ENCODE measurements at regions not wholly inside any gene's neighbourhood (a gene's known extent, or its start where the extent isn't known, plus 50 kb on each side); places are given as distances from the start of the nearest gene placed in this dataset.
"Not testable (repeated sequence)": the region's sequence is repeated elsewhere in the genome, so short reads cannot be mapped to it uniquely, and the experiment has no call there.

DNA sequence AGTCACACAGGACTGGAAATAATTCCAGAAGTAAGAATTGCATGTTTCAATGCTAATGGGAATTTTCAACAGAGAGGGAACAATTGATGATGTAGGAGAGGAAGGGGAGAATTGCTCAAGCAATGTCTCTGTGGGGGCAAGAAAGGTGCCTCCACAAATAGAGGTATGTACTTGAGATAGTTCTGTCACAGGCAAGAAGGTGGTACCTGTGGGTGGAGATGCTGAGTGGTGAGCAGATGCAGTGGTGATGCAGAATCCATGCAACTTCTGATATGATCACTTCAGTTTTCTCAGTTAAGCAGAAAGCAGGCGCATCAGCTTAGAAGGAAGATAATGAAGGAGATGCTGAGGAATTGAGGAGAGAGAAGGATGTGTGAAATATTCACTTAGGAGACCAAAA is 55.1 kb upstream of the SEC24B start:
- intact Hi-C loops (cut with DNase I) = no loop called here
- DNase-seq = peak in 20 of 42 donors; percentile 4 to 78 (median 42)

DNA sequence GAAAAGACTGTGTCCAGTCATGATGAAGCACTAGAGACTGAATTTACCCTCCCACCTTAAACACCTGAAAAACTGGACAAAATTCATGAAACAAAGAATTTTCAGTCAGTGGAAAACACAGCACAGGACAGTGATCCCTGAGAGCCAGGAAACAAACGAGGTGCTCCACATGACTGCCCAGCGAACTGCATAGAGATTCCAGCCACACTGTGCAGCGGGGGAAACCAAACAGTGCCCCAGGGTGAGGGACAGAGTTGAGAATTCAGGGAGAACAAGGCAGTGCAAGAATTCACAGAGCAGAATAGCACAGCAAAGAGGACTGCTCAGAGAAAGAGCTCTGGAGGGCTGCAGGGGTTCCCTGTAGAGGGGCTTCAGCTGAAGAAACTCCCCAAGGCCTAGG is 55.5 kb upstream of the SEC24B start:
- intact Hi-C loops (cut with DNase I) = no loop called here
- no peak for DNase-seq

DNA sequence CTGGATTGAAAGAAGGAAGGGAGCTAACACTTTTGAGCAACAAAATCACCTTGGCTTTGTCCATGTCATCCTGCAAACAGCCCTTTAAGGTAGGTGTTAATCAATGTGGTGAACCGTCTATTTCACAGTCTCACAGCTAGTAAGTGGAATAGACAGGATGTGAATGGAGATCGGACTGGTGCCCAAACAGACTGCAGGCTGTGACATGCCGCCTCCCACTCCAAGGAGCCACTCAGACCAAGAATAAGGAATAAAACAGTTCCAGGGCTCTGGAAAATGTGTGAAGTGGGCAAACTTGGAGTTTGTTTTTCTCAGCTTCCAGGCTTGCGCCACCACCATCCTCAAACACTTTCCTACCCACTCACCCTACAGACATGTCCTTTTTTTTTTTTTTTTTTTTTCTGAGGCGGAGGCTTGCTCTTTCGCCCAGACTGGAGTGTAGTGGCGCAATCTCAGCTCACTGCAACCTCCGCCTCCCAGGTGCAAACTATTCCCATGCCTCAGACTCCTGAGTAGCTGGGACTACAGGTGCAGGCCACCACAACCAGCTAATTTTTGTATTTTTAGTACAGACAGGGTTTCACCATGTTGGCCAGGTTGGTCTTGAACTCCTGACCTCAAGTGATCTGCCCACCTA is 57.7 kb upstream of the SEC24B start:
- intact Hi-C loops (cut with DNase I) = no loop called here

GRCh38 chr4:109368661-109369060 is 65.0 kb upstream of the SEC24B start:
- DNase-seq = no peak
- intact Hi-C loops (cut with DNase I) = no loop called here

More for the DNA sequence above, 57.7 kb upstream of the SEC24B start:
- DNase-seq = no peak

DNA sequence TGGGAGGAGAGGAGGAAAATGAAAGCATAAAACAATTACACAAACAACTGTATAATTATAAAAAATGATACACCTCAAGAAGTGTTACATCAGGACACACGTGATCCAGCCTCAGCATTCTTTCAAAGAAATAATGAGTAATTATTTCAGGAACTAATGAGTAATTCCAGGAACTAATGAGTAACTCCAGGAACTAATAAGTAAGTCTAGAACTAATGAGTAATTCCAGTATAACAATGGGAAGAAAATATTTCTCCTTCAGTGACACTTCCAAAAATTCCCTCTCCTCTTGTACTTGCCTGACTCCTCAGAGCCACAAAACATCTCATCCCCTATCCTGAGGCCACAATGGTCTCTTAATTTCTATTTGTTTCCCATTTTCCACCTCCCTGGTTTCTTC is 63.5 kb upstream of the COL25A1 start:
- DNase-seq = no peak
- intact Hi-C loops (cut with DNase I) = no loop called here

DNA sequence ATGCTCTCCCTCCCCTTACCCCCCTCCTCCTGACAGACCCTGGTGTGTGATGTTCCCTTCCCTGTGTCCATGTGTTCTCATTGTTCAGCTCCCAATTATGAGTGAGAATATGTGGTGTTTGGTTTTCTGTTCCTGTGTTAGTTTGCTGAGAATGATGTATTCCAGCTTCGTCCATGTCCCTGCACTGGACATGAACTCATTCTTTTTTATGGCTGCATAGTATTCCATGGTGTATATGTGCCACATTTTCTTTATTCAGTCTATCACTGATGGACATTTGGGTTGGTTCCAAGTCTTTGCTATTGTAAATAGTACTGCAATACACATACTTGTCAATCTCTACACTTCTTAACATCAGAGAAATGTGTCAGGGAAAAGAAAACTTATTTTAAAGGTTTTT is 62.8 kb upstream of the COL25A1 start:
- DNase-seq; intact Hi-C loops (cut with DNase I): not testable (repeated sequence)

DNA sequence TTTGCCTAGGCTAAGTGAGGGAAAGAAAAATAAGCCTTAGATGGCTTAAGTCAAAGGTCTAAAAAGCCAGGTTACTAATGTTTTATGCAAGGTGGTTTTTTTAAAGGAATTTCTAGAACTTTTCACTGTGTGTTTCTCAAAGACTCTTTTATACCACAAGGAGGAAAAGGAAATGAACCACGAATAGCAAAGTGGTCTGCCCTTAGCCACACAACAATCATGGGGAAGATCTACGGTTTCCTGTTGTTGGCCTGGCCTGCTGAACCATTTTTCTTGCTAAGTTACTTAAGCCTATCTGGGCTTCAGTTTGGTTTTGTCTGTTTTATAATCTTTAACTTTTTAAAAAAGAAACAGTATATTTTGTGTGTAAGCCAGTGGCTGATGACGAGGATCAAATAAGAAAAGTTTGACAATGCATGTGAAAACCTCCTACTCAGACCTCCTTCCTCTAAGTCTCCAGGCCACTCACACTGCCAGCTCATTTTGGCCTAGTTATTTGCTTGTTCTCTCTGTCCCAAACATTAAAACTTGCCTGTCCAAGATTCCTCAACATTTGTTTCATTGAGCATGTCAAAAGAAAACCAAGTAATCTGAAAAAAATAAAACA is 56.7 kb upstream of the COL25A1 start:
- intact Hi-C loops (cut with DNase I) = no loop called here
- DNase-seq = no peak

GRCh38 chr4:109355835-109356234 is 53.4 kb upstream of the COL25A1 start:
- intact Hi-C loops (cut with DNase I) = no loop called here
- no peak for DNase-seq

DNA sequence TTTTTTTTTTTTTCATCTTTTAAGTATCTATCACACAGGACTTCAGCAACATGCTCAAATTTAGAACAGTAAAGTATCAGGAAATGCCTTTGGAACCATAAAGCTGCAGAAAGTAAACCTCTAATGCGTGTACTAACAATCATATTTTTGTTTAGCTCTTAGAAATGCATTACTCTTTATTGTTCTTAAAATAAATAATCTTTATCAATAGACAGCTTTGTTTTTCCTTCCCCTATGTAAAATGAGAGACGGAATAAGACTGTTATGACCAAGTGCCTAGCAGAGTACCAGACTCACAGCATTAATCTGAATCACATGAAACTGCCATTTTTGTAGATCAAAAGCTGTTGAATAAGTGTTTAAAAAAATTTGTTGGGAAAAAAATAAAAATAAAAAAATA is 50.5 kb upstream of the COL25A1 start:
- no peak for DNase-seq
- intact Hi-C loops (cut with DNase I) = no loop called here

Measured in head of caudate nucleus (tissue), 42 donors.